ENCODE measurements at regions not wholly inside any gene's neighbourhood (a gene's known extent, or its start where the extent isn't known, plus 50 kb on each side); places are given as distances from the start of the nearest gene placed in this dataset.

DNA sequence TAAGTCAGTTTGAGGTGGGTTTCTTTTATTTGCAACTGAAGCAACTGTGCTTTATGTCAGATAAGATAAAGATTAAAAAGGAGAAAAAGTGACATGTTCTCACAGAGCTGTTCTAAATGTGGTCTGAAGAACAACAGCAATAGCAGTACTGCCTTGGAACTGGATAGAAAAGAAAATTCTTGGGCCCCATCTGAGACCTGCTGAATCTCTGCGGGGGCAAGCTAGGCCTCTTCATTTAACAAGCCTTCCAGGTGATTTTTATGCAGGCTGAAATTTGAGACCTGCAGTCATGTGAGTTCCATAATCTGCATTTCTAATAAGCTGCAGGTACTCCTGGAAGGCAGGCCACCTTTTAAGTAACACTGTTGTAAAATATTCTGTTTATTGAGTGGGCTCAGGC, 91.4 kb upstream of the CTSC start:
- DNase-seq (ENCODE audit: low read depth, low spot score), result no peak
- H3K27me3 ChIP-seq (ENCODE audit: control insufficient read depth, insufficient read depth, low read length), result no peaks in the 10 kb centered on the region
- no peaks in the 10 kb centered on the region for H3K4me1 ChIP-seq (ENCODE audit: control insufficient read depth, insufficient read depth, low read length)
- no peaks in the 10 kb centered on the region for H3K36me3 ChIP-seq (ENCODE audit: control insufficient read depth, insufficient read depth, low read length)
- intact Hi-C loops (cut with micrococcal nuclease; ENCODE audit: unreplicated experiment), result no loop called here
- H3K27ac ChIP-seq (ENCODE audit: low read length), result no peak overlapping the region
- POLR2A ChIA-PET, result no interaction called here
- no peaks in the 10 kb centered on the region for H3K9me3 ChIP-seq (ENCODE audit: control insufficient read depth, insufficient read depth, low read depth, low read length)
- CTCF ChIA-PET, result no interaction called here
- in situ Hi-C loops (cut with HindIII; ENCODE audit: low pct_unique_long_range_greater_than_20kb, low sequenced_read_pairs), result no loop called here
- no peak for ATAC-seq
- no peak overlapping the region for H3K4me3 ChIP-seq (ENCODE audit: low read depth in 2 of 2, low read length in 2 of 2)
- BruUV-seq (replicated peaks), result no TSS peak
- no peak for TF ChIP-seq SIN3A (IDR thresholded peaks at IDR 0.05; ENCODE audit: borderline replicate concordance, insufficient read depth, low read depth, low read length)
- no peak for TF ChIP-seq TCF7L2 (IDR thresholded peaks at IDR 0.05; ENCODE audit: low read depth, low read length)
- TF ChIP-seq, protein P1, sequence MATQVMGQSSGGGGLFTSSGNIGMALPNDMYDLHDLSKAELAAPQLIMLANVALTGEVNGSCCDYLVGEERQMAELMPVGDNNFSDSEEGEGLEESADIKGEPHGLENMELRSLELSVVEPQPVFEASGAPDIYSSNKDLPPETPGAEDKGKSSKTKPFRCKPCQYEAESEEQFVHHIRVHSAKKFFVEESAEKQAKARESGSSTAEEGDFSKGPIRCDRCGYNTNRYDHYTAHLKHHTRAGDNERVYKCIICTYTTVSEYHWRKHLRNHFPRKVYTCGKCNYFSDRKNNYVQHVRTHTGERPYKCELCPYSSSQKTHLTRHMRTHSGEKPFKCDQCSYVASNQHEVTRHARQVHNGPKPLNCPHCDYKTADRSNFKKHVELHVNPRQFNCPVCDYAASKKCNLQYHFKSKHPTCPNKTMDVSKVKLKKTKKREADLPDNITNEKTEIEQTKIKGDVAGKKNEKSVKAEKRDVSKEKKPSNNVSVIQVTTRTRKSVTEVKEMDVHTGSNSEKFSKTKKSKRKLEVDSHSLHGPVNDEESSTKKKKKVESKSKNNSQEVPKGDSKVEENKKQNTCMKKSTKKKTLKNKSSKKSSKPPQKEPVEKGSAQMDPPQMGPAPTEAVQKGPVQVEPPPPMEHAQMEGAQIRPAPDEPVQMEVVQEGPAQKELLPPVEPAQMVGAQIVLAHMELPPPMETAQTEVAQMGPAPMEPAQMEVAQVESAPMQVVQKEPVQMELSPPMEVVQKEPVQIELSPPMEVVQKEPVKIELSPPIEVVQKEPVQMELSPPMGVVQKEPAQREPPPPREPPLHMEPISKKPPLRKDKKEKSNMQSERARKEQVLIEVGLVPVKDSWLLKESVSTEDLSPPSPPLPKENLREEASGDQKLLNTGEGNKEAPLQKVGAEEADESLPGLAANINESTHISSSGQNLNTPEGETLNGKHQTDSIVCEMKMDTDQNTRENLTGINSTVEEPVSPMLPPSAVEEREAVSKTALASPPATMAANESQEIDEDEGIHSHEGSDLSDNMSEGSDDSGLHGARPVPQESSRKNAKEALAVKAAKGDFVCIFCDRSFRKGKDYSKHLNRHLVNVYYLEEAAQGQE (IDR thresholded peaks at IDR 0.05; ENCODE audit: insufficient read depth in 1 of 2, low read depth in 2 of 2, low read length in 1 of 2), result no peak
- TF ChIP-seq, protein P2, sequence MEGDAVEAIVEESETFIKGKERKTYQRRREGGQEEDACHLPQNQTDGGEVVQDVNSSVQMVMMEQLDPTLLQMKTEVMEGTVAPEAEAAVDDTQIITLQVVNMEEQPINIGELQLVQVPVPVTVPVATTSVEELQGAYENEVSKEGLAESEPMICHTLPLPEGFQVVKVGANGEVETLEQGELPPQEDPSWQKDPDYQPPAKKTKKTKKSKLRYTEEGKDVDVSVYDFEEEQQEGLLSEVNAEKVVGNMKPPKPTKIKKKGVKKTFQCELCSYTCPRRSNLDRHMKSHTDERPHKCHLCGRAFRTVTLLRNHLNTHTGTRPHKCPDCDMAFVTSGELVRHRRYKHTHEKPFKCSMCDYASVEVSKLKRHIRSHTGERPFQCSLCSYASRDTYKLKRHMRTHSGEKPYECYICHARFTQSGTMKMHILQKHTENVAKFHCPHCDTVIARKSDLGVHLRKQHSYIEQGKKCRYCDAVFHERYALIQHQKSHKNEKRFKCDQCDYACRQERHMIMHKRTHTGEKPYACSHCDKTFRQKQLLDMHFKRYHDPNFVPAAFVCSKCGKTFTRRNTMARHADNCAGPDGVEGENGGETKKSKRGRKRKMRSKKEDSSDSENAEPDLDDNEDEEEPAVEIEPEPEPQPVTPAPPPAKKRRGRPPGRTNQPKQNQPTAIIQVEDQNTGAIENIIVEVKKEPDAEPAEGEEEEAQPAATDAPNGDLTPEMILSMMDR (IDR thresholded peaks at IDR 0.05), result no peak
- TF ChIP-seq POLR2AphosphoS5 (IDR thresholded peaks at IDR 0.05; ENCODE audit: low read depth, low read length), result no peak

DNA sequence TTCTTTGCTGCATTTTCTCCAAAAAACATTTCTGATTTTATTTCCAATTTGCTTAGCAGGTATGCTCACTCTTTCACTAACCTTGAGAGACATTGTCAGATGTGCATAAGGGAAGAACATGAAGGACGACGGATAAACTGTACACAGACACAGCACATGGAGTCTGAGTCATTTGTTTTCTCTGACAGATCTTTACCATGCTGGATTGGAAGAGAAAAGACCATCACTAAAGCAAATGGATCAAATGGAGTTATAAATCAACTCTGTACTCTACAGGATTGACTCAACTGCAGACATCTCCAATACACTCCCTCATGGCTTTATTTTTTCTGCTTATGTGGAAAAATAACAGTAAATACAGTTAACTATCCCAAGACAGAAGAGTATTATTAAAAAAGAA, 90.2 kb upstream of the CTSC start:
- no TSS peak for BruUV-seq (replicated peaks)
- ChIA-PET POLR2A (no interaction called here), CTCF (no interaction called here)
- Histone ChIP-seq H3K9me3 (ENCODE audit: control insufficient read depth, insufficient read depth, low read depth, low read length) (no peaks in the 10 kb centered on the region), H3K4me1 (ENCODE audit: control insufficient read depth, insufficient read depth, low read length) (no peaks in the 10 kb centered on the region), H3K36me3 (ENCODE audit: control insufficient read depth, insufficient read depth, low read length) (no peaks in the 10 kb centered on the region), H3K27ac (ENCODE audit: low read length) (no peak overlapping the region), H3K27me3 (ENCODE audit: control insufficient read depth, insufficient read depth, low read length) (no peaks in the 10 kb centered on the region), H3K4me3 (ENCODE audit: low read depth in 2 of 2, low read length in 2 of 2) (no peak overlapping the region)
- TF ChIP-seq POLR2AphosphoS5 (IDR thresholded peaks at IDR 0.05; ENCODE audit: low read depth, low read length) (no peak), SIN3A (IDR thresholded peaks at IDR 0.05; ENCODE audit: borderline replicate concordance, insufficient read depth, low read depth, low read length) (no peak), TCF7L2 (IDR thresholded peaks at IDR 0.05; ENCODE audit: low read depth, low read length) (no peak)
- TF ChIP-seq, protein P2 (IDR thresholded peaks at IDR 0.05), result no peak
- TF ChIP-seq, protein P1 (IDR thresholded peaks at IDR 0.05; ENCODE audit: insufficient read depth in 1 of 2, low read depth in 2 of 2, low read length in 1 of 2), result no peak
- intact Hi-C loops (cut with micrococcal nuclease; ENCODE audit: unreplicated experiment), result no loop called here
- in situ Hi-C loops (cut with HindIII; ENCODE audit: low pct_unique_long_range_greater_than_20kb, low sequenced_read_pairs), result no loop called here
- DNase-seq (ENCODE audit: low read depth, low spot score), result no peak
- no peak for ATAC-seq

Measured in Panc1 (cell line).